ENCODE measurements at regions not wholly inside any gene's neighbourhood (a gene's known extent, or its start where the extent isn't known, plus 50 kb on each side); places are given as distances from the start of the nearest gene placed in this dataset.

DNA sequence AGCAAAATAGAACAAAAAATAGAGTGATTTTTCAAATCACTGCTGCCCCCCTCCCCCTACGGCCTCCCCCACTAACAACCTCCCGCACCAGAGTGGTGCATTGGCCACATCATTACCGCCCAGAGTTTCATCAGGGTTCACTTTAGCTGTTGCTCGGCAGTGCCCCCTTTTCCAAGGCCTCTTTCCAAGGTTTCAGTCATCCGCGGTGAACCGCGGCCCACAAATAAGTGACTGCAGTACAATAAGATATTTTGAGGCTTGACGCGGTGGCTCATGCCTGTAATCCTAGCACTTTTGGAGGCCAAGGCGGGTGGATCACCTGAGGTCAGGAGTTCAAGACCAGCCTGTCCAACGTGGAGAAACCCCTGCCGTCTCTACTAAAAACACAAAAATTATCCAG lies 180.0 kb downstream of the MAF start:
- no peaks in the 10 kb centered on the region for H3K9me3 ChIP-seq (ENCODE audit: control insufficient read depth, insufficient read depth, low read depth, low read length)
- peaks cover 3% of the 10 kb centered on the region; the same call in 1 of the 2 replicates for H3K4me1 ChIP-seq (ENCODE audit: control insufficient read depth, insufficient read depth, low read length)
- ChIA-PET CTCF (no interaction called here), POLR2A (interaction anchor here (0.7 kb wide), 1 partner anchor 1671 kb away, joined by 4 read pairs; no protein-coding TSS in a partner anchor)
- H3K4me3 ChIP-seq (ENCODE audit: low read depth, low read length): no peak overlapping the region
- H3K36me3 ChIP-seq (ENCODE audit: control insufficient read depth in 2 of 2, insufficient read depth in 1 of 2, low read length in 2 of 2): no peaks in the 10 kb centered on the region
- no peak overlapping the region for H3K27ac ChIP-seq (ENCODE audit: extremely low read depth, low read depth, low read length)
- TF ChIP-seq ZNF324 (tag by site-specific recombination; IDR thresholded peaks at IDR 0.05) (no peak), ZNF610 (tag by site-specific recombination; IDR thresholded peaks at IDR 0.05; ENCODE audit: borderline replicate concordance) (no peak), MEIS1 (CRISPR knock-in tag; IDR thresholded peaks at IDR 0.05; ENCODE audit: borderline replicate concordance) (no peak), ZNF37A (tag by site-specific recombination; IDR thresholded peaks at IDR 0.05) (no peak), FEZF1 (tag by site-specific recombination; IDR thresholded peaks at IDR 0.05) (no peak), GLIS2 (tag by site-specific recombination; IDR thresholded peaks at IDR 0.05) (no peak), KLF7 (tag by site-specific recombination; IDR thresholded peaks at IDR 0.05; ENCODE audit: borderline replicate concordance) (no peak), KLF16 (tag by site-specific recombination; IDR thresholded peaks at IDR 0.05) (no peak), ZNF561 (tag by site-specific recombination; IDR thresholded peaks at IDR 0.05; ENCODE audit: borderline replicate concordance) (no peak), ZNF530 (tag by site-specific recombination; IDR thresholded peaks at IDR 0.05; ENCODE audit: low read depth) (no peak), ZEB2 (tag by site-specific recombination; IDR thresholded peaks at IDR 0.05) (no peak), ZNF624 (tag by site-specific recombination; IDR thresholded peaks at IDR 0.05) (no peak), ZNF404 (tag by site-specific recombination; IDR thresholded peaks at IDR 0.05) (no peak), ZNF292 (tag by site-specific recombination; IDR thresholded peaks at IDR 0.05; ENCODE audit: borderline replicate concordance, low read depth) (no peak)
- TF ChIP-seq, protein P1, sequence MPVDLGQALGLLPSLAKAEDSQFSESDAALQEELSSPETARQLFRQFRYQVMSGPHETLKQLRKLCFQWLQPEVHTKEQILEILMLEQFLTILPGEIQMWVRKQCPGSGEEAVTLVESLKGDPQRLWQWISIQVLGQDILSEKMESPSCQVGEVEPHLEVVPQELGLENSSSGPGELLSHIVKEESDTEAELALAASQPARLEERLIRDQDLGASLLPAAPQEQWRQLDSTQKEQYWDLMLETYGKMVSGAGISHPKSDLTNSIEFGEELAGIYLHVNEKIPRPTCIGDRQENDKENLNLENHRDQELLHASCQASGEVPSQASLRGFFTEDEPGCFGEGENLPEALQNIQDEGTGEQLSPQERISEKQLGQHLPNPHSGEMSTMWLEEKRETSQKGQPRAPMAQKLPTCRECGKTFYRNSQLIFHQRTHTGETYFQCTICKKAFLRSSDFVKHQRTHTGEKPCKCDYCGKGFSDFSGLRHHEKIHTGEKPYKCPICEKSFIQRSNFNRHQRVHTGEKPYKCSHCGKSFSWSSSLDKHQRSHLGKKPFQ (tag by site-specific recombination; IDR thresholded peaks at IDR 0.05): no peak
- TF ChIP-seq, protein P2, sequence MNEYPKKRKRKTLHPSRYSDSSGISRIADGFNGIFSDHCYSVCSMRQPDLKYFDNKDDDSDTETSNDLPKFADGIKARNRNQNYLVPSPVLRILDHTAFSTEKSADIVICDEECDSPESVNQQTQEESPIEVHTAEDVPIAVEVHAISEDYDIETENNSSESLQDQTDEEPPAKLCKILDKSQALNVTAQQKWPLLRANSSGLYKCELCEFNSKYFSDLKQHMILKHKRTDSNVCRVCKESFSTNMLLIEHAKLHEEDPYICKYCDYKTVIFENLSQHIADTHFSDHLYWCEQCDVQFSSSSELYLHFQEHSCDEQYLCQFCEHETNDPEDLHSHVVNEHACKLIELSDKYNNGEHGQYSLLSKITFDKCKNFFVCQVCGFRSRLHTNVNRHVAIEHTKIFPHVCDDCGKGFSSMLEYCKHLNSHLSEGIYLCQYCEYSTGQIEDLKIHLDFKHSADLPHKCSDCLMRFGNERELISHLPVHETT (tag by site-specific recombination; IDR thresholded peaks at IDR 0.05): no peak
- TF ChIP-seq, protein P3, sequence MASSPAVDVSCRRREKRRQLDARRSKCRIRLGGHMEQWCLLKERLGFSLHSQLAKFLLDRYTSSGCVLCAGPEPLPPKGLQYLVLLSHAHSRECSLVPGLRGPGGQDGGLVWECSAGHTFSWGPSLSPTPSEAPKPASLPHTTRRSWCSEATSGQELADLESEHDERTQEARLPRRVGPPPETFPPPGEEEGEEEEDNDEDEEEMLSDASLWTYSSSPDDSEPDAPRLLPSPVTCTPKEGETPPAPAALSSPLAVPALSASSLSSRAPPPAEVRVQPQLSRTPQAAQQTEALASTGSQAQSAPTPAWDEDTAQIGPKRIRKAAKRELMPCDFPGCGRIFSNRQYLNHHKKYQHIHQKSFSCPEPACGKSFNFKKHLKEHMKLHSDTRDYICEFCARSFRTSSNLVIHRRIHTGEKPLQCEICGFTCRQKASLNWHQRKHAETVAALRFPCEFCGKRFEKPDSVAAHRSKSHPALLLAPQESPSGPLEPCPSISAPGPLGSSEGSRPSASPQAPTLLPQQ (tag by site-specific recombination; IDR thresholded peaks at IDR 0.05): no peak
- TF ChIP-seq, protein P4, sequence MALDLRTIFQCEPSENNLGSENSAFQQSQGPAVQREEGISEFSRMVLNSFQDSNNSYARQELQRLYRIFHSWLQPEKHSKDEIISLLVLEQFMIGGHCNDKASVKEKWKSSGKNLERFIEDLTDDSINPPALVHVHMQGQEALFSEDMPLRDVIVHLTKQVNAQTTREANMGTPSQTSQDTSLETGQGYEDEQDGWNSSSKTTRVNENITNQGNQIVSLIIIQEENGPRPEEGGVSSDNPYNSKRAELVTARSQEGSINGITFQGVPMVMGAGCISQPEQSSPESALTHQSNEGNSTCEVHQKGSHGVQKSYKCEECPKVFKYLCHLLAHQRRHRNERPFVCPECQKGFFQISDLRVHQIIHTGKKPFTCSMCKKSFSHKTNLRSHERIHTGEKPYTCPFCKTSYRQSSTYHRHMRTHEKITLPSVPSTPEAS (tag by site-specific recombination; IDR thresholded peaks at IDR 0.05): no peak
- TF ChIP-seq, protein P5, sequence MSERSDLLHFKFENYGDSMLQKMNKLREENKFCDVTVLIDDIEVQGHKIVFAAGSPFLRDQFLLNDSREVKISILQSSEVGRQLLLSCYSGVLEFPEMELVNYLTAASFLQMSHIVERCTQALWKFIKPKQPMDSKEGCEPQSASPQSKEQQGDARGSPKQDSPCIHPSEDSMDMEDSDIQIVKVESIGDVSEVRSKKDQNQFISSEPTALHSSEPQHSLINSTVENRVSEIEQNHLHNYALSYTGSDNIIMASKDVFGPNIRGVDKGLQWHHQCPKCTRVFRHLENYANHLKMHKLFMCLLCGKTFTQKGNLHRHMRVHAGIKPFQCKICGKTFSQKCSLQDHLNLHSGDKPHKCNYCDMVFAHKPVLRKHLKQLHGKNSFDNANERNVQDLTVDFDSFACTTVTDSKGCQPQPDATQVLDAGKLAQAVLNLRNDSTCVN (tag by site-specific recombination; optimal IDR thresholded peaks at IDR 0.05): no peak

DNA sequence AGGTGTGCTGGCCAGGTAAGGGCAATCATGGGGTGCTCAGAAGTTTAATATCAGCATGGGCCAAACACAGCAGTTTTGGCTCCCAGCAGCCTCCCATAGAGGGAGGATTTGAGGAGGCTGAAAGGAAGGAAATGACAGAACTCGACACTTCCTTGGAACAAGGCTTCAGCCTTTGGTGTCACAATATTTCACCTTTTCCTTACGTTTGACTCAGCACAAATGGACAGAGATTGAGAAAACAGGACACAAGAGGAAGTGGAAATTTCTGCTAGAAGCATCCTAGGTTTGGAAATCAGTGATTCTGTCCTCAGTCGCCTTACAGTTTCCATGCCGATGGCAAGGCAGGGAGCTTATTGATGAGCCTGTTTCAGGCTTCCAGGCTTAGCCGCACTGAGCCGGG lies 181.4 kb downstream of the MAF start:
- CTCF ChIA-PET: no interaction called here
- Histone ChIP-seq H3K4me1 (ENCODE audit: control insufficient read depth, insufficient read depth, low read length) (peaks cover 3% of the 10 kb centered on the region; the same call in 1 of the 2 replicates), H3K27ac (ENCODE audit: extremely low read depth, low read depth, low read length) (no peak overlapping the region), H3K4me3 (ENCODE audit: low read depth, low read length) (no peak overlapping the region), H3K9me3 (ENCODE audit: control insufficient read depth, insufficient read depth, low read depth, low read length) (no peaks in the 10 kb centered on the region), H3K36me3 (ENCODE audit: control insufficient read depth in 2 of 2, insufficient read depth in 1 of 2, low read length in 2 of 2) (no peaks in the 10 kb centered on the region)
- POLR2A ChIA-PET: no interaction called here
- no peak for TF ChIP-seq KLF16 (tag by site-specific recombination; IDR thresholded peaks at IDR 0.05)
- TF ChIP-seq, protein P1 (tag by site-specific recombination; IDR thresholded peaks at IDR 0.05): no peak
- no peak for TF ChIP-seq ZBTB48 (tag by site-specific recombination; IDR thresholded peaks at IDR 0.05)
- TF ChIP-seq ZNF473 (tag by site-specific recombination; IDR thresholded peaks at IDR 0.05): no peak
- TF ChIP-seq YY2 (tag by site-specific recombination; IDR thresholded peaks at IDR 0.05): no peak
- no peak for TF ChIP-seq ZNF211 (tag by site-specific recombination; IDR thresholded peaks at IDR 0.05; ENCODE audit: low read depth)
- TF ChIP-seq ZNF549 (tag by site-specific recombination; IDR thresholded peaks at IDR 0.05): no peak
- no peak for TF ChIP-seq ZNF2 (tag by site-specific recombination; IDR thresholded peaks at IDR 0.05)
- TF ChIP-seq, protein P5 (tag by site-specific recombination; optimal IDR thresholded peaks at IDR 0.05): no peak
- no peak for TF ChIP-seq ZNF266 (tag by site-specific recombination; IDR thresholded peaks at IDR 0.05; ENCODE audit: low read depth)

Data from HEK293 (cell line).